ENCODE measurements at regions not wholly inside any gene's neighbourhood (a gene's known extent, or its start where the extent isn't known, plus 50 kb on each side); places are given as distances from the start of the nearest gene placed in this dataset.

GRCh38 chr7:35988818-35989217, 164.2 kb upstream of the EEPD1 start:
- TF ChIP-seq SUZ12 (IDR thresholded peaks at IDR 0.05; ENCODE audit: extremely low read depth, insufficient read depth, insufficient read length) (no peak), YY1 (IDR thresholded peaks at IDR 0.05; ENCODE audit: insufficient read depth, insufficient read length) (no peak)
